ENCODE measurements at regions not wholly inside any gene's neighbourhood (a gene's known extent, or its start where the extent isn't known, plus 50 kb on each side); places are given as distances from the start of the nearest gene placed in this dataset.

DNA sequence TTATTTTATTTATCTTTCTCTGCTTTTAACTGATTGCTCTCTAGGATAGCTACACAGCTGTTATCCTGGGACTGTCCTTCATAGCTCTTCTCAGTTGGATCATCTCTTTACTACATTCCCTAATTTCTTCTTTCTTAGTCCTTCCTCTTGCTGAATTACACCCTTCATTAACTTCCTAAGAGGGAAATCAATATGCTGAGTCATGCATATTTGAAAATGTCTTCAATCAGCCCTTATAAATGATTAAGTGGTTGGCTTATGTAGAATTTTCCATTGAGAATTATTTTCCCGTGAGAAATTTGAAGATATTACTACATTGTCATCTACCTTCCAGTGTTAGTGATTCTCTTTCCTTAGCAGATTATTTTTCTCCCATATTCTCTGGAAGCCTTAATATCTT is 214.2 kb downstream of the SOCS6 start:
- Histone ChIP-seq H3K4me3 (ENCODE audit: low read length in 3 of 3) (no peak overlapping the region), H3K4me1 (ENCODE audit: control insufficient read depth in 2 of 3, insufficient read depth in 2 of 3, low read depth in 1 of 3, low read length in 3 of 3) (no peaks in the 10 kb centered on the region), H3K9ac (ENCODE audit: low read length in 3 of 3) (no peak overlapping the region), H3K27me3 (ENCODE audit: control insufficient read depth, insufficient read depth, low read length) (no peaks in the 10 kb centered on the region), H3K36me3 (ENCODE audit: control insufficient read depth in 2 of 3, insufficient read depth in 3 of 3, low read length in 3 of 3) (no peaks in the 10 kb centered on the region), H3K27ac (ENCODE audit: low read depth in 2 of 2, low read length in 2 of 2) (no peak overlapping the region), H3K9me3 (ENCODE audit: control insufficient read depth in 2 of 3, insufficient read depth in 1 of 3, low read length in 3 of 3) (no peaks in the 10 kb centered on the region)
- intact Hi-C loops (cut with DNase I): no loop called here
- DNase-seq (no peak), FAIRE-seq (no peak)
- TF ChIP-seq, protein P1, sequence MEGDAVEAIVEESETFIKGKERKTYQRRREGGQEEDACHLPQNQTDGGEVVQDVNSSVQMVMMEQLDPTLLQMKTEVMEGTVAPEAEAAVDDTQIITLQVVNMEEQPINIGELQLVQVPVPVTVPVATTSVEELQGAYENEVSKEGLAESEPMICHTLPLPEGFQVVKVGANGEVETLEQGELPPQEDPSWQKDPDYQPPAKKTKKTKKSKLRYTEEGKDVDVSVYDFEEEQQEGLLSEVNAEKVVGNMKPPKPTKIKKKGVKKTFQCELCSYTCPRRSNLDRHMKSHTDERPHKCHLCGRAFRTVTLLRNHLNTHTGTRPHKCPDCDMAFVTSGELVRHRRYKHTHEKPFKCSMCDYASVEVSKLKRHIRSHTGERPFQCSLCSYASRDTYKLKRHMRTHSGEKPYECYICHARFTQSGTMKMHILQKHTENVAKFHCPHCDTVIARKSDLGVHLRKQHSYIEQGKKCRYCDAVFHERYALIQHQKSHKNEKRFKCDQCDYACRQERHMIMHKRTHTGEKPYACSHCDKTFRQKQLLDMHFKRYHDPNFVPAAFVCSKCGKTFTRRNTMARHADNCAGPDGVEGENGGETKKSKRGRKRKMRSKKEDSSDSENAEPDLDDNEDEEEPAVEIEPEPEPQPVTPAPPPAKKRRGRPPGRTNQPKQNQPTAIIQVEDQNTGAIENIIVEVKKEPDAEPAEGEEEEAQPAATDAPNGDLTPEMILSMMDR (IDR thresholded peaks at IDR 0.05; ENCODE audit: borderline replicate concordance, extremely low read depth, insufficient read depth): no peak

DNA sequence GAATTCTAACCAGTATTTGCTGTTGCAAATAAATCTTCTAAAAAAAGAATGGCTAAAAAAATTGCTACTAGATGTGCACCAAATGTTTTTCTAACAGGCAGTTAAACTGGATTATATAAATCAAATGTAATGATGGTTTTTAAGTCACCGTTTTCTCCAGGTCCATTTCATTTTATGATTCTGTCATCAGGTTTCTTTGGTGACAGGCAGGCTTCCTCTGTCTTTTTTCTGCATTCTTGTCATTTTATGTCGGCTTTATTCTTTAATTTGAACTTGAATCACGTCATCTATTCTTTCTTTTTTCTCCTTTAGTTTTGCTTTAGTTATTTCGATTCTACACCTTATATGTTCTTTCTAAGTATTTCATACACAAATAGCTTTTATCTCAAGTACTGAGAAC is 212.5 kb downstream of the SOCS6 start:
- H3K36me3 ChIP-seq (ENCODE audit: control insufficient read depth in 2 of 3, insufficient read depth in 3 of 3, low read length in 3 of 3): no peaks in the 10 kb centered on the region
- H3K27ac ChIP-seq (ENCODE audit: low read depth in 2 of 2, low read length in 2 of 2): no peak overlapping the region
- no peak overlapping the region for H3K4me3 ChIP-seq (ENCODE audit: low read length in 3 of 3)
- H3K9me3 ChIP-seq (ENCODE audit: control insufficient read depth in 2 of 3, insufficient read depth in 1 of 3, low read length in 3 of 3): no peaks in the 10 kb centered on the region
- no peak overlapping the region for H3K9ac ChIP-seq (ENCODE audit: low read length in 3 of 3)
- DNase-seq (no peak), FAIRE-seq (no peak)
- TF ChIP-seq, protein P1 (IDR thresholded peaks at IDR 0.05; ENCODE audit: borderline replicate concordance, extremely low read depth, insufficient read depth): no peak
- no peaks in the 10 kb centered on the region for H3K27me3 ChIP-seq (ENCODE audit: control insufficient read depth, insufficient read depth, low read length)
- intact Hi-C loops (cut with DNase I): no loop called here
- no peaks in the 10 kb centered on the region for H3K4me1 ChIP-seq (ENCODE audit: control insufficient read depth in 2 of 3, insufficient read depth in 2 of 3, low read depth in 1 of 3, low read length in 3 of 3)

DNA sequence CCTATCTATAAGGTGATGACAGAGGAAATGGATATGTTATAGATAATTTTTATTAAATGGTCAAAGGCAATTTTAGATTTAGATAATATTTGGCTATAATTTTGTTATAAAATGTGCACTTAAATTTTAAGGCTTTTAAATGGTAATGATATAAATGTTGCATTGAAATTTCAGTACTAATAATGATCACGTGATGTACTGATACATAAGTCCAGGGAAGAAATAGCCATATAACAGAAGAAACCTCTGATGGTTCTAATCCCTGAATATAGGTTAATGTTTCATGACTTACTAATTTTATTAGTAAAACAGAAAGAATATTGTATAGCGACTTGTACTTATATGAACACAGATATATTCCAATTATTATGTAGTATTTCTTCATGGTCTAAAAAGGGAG is 211.9 kb downstream of the SOCS6 start:
- FAIRE-seq: no peak
- H3K4me3 ChIP-seq (ENCODE audit: low read length in 3 of 3): no peak overlapping the region
- H3K27me3 ChIP-seq (ENCODE audit: control insufficient read depth, insufficient read depth, low read length): no peaks in the 10 kb centered on the region
- no peaks in the 10 kb centered on the region for H3K4me1 ChIP-seq (ENCODE audit: control insufficient read depth in 2 of 3, insufficient read depth in 2 of 3, low read depth in 1 of 3, low read length in 3 of 3)
- no peak for DNase-seq
- H3K9ac ChIP-seq (ENCODE audit: low read length in 3 of 3): no peak overlapping the region
- TF ChIP-seq, protein P1 (IDR thresholded peaks at IDR 0.05; ENCODE audit: borderline replicate concordance, extremely low read depth, insufficient read depth): no peak
- no peaks in the 10 kb centered on the region for H3K36me3 ChIP-seq (ENCODE audit: control insufficient read depth in 2 of 3, insufficient read depth in 3 of 3, low read length in 3 of 3)
- H3K27ac ChIP-seq (ENCODE audit: low read depth in 2 of 2, low read length in 2 of 2): no peak overlapping the region
- no peaks in the 10 kb centered on the region for H3K9me3 ChIP-seq (ENCODE audit: control insufficient read depth in 2 of 3, insufficient read depth in 1 of 3, low read length in 3 of 3)
- intact Hi-C loops (cut with DNase I): no loop called here

DNA sequence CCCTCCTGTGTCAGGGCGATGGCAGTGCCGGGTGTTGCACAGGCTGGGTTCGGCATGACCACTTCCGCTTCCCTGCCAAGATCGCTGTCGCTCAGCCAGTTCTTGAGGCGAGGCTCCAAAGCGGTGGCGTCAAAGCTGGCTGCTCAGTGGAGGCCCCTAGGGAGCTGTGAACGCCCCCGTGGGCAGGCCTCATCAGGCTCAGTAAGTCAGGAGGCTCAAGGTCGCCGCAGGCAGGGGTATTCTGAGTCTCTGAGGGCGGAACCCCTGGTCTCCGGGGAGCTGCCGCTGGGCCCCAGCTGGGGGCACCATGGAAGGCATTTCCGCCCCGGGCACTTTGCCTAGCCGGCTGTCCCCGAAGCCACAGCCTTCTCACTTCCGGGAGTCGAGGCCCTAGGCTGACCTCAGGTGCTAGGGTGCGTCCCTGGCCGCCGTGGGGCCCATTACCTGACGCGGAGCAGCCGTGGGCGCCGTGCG is 210.4 kb downstream of the SOCS6 start:
- no peaks in the 10 kb centered on the region for H3K4me1 ChIP-seq (ENCODE audit: control insufficient read depth in 2 of 3, insufficient read depth in 2 of 3, low read depth in 1 of 3, low read length in 3 of 3)
- H3K4me3 ChIP-seq (ENCODE audit: low read length in 3 of 3): no peak overlapping the region
- H3K27me3 ChIP-seq (ENCODE audit: control insufficient read depth, insufficient read depth, low read length): no peaks in the 10 kb centered on the region
- H3K27ac ChIP-seq (ENCODE audit: low read depth in 2 of 2, low read length in 2 of 2): no peak overlapping the region
- no peak overlapping the region for H3K9ac ChIP-seq (ENCODE audit: low read length in 3 of 3)
- intact Hi-C loops (cut with DNase I): no loop called here
- DNase-seq: no peak
- no peaks in the 10 kb centered on the region for H3K9me3 ChIP-seq (ENCODE audit: control insufficient read depth in 2 of 3, insufficient read depth in 1 of 3, low read length in 3 of 3)
- FAIRE-seq: no peak
- TF ChIP-seq, protein P1 (IDR thresholded peaks at IDR 0.05; ENCODE audit: borderline replicate concordance, extremely low read depth, insufficient read depth): no peak
- H3K36me3 ChIP-seq (ENCODE audit: control insufficient read depth in 2 of 3, insufficient read depth in 3 of 3, low read length in 3 of 3): no peaks in the 10 kb centered on the region
